HG03196 (cell line): ENCODE measurements at regions not wholly inside any gene's neighbourhood (a gene's known extent, or its start where the extent isn't known, plus 50 kb on each side); places are given as distances from the start of the nearest gene placed in this dataset.
"Not testable (repeated sequence)": the region's sequence is repeated elsewhere in the genome, so short reads cannot be mapped to it uniquely, and the experiment has no call there.

Experiments
- ATAC-seq: cut with Tn5 transposase; IDR thresholded peaks from one replicate; pipeline ENCODE4 v1.9.1; 2021; ENCODE audit not compliant: unreplicated experiment

- ATAC-seq, result no peak
Measured at GRCh38 chr12:107366322-107366721, 273.0 kb upstream of the CRY1 start.

GRCh38 chr12:107368586-107368985 lies 275.2 kb upstream of the CRY1 start:
- ATAC-seq, result no peak

DNA sequence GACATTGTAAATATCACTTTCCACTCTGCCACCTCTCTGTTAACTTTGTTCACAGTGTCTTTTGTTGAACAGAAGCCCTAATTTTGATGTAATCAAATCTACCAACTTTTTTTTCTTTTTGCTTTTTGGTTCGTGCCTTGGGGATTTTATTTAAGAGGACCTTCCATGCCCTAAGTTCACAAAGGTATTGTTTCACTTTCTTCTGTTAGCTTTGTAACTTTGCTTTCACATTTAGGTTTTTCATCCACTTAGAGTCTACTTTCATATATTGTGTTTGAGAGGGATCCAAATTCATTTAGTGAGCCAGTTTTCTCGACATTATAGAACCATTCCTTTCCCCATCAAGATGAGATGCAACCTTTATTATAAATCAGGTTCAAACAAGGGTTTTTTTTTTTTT lies 275.7 kb upstream of the CRY1 start:
- no peak for ATAC-seq

- no peak for ATAC-seq
Measured at GRCh38 chr12:107369679-107370078, 276.3 kb upstream of the CRY1 start.

DNA sequence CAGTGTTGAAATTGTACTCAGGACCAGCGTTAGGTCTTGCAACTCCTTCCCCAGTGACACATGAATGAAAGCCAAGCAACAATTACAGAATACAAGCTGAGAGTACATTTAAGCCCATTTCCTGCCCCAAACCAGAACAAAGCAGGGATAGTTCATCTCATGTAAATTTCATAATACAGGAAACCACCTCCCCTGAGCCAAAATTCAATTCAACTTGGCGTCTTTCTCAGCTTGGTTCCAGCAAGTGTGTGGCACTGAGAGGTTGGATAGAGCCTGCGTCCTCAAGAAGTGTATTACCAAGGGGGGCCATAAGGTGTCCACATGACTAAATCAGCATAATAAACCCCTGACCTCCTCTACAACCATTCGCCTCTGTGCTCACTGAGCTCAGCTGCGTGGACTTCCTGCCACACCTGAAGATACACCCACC lies 278.9 kb upstream of the CRY1 start:
- ATAC-seq, result no peak

- ATAC-seq, result no peak
Measured at GRCh38 chr12:107373238-107373809, 280.0 kb upstream of the CRY1 start.

- no peak for ATAC-seq
Measured at GRCh38 chr12:107374161-107374840, 281.0 kb upstream of the CRY1 start.

DNA sequence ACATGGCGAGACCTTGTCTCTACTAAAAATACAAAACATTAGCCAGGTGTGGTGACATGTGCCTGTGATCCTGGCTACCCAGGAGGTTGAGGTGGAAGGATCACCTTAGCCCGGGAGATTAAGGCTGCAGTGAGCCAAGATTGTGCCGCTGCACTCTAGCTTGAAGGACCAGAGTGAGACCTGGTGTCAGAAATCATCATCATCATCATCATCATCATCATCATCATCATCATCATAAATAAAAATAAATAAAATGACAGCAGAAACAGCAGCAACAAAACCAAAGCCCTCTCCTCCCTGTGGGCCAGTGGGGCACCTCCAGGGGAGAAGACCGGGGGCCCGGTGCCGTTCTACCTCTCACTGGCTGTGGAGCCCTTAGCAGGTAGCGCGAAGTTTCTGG lies 281.9 kb upstream of the CRY1 start:
- no peak for ATAC-seq

- ATAC-seq, result no peak
Measured at GRCh38 chr12:107377596-107378385, 284.4 kb upstream of the CRY1 start.

DNA sequence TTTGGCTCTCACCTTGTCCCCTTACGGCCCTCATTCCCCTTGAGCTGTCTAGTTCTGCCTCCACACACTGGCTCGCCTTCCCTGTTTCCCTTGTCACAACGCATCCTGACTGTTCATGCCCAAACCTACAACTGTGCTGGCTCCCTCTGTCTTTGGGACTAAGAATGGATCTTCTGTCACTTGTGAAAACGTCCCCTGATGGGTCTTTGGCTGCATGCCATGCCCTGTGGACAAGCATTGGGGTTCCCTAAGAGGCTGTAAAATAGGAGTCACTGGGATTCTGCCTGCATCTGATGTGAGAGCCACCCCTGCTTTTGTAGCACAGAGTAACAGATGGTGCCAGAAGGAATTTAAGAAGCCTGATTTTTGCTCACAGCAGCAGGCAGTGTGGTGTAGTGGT lies 285.3 kb upstream of the CRY1 start:
- no peak for ATAC-seq

GRCh38 chr12:107379142-107379851 lies 285.9 kb upstream of the CRY1 start:
- not testable (repeated sequence) for ATAC-seq

GRCh38 chr12:107379852-107380567 lies 286.7 kb upstream of the CRY1 start:
- no peak for ATAC-seq

DNA sequence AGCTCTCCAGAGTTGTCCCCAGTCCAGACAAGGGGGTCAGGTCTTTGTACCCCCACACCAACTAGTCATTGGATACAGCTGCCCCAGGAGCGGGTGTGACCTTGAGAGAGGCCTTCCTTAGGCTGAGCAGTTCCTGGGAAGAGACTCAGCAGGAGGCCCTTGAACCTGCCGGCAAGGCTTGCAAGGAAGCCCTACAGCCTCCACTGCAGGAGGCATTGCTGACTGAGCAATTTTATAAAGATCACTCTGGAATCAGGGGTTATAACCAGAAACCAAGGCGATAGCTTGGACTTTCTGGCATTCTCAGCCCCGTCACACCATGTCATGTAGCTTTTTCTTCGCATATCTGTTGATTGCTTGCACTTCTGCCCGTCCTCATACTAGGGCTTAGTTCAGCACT lies 291.3 kb upstream of the CRY1 start:
- no peak for ATAC-seq

- no peak for ATAC-seq
Measured at GRCh38 chr12:107385509-107385908, 292.2 kb upstream of the CRY1 start.

DNA sequence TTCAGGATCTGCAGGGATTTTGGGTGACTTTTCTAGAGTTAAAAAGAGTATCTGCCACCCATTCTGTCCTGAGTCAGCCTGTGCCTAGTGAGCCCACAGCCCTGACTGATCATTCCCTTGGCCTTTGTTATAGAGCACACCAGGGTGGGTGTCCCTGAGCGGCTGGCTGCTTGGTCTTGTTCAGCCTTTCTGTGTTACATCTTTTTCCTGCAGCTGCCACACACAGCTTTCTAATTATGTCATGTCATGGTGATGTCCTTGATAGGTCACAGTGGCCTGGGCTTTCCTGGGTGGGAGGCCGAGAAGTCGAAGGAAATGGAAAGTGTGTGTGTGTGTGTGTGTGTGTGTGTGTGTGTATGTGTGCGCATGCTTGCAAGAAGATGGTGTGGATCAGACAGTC lies 293.2 kb upstream of the CRY1 start:
- ATAC-seq, result no peak

GRCh38 chr12:107388263-107388662 lies 294.9 kb upstream of the CRY1 start:
- no peak for ATAC-seq

- ATAC-seq, result no peak
Measured at GRCh38 chr12:107390414-107390813, 295.2 kb upstream of the PWP1 start.

GRCh38 chr12:107393043-107393717 lies 292.4 kb upstream of the PWP1 start:
- no peak for ATAC-seq

- ATAC-seq, result no peak
Measured at GRCh38 chr12:107394693-107395092, 290.9 kb upstream of the PWP1 start.

GRCh38 chr12:107395817-107396216 lies 289.8 kb upstream of the PWP1 start:
- no peak for ATAC-seq
